ENCODE measurements at regions not wholly inside any gene's neighbourhood (a gene's known extent, or its start where the extent isn't known, plus 50 kb on each side); places are given as distances from the start of the nearest gene placed in this dataset.

DNA sequence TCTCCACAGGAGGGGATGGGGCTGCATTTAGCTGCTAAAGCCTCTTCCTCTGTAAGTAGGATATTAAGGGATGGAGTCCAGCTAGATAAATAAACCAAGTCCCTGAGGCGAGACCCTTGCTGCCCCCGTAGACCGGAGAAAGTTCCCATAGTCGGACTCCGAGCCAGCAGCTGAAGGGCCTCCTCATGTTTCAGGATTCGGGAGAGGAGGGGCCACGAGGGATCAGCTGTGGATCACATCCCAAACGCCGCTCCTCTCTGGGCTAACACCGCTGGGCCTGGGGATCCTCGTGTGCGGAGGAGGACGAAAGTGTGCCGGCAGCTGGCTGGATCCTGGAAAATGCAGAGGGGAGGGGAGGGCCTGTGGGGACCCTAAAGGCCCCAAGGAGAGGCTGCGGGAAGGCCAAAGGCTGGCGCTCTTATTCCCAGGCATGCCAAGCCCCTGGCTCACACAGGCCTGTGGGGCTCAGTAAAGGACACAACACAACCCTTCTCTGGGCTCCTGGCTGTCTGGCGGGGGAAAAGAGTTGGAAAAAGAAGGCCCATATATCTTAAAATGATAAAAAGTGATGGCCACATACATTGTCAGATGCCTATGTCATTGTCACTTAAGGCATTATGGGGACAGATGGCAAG, 82.5 kb upstream of the TMEM72 start:
- DNase-seq, result no peak

GRCh38 chr10:44829426-44829825, 81.7 kb upstream of the TMEM72 start:
- no peak for DNase-seq

- no peak for DNase-seq
Observed at GRCh38 chr10:44830022-44830421, 81.1 kb upstream of the TMEM72 start.

DNA sequence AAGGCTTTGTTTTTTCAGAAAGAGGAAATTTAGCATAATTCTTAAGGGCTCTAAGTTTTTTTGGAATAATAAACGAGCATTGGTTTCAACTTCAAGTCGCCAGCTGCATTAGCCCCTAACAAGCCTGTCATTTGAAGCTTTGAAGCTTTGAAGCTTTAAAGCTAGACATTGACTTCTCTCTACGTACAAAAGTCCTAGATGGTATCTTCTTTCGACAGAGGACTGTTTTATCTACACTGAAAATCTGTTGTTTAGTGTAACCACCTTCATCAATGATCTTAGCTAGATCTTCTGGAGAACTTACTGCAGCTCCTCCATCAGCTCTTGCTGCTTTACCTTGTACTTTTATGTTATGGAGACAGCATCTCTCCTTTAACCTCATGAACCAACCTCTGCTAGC, 79.6 kb upstream of the TMEM72 start:
- no peak for DNase-seq

GRCh38 chr10:44832595-44833390, 78.3 kb upstream of the TMEM72 start:
- DNase-seq, result no peak

- DNase-seq, result no peak
Observed at GRCh38 chr10:44834131-44834530, 77.0 kb upstream of the TMEM72 start.

DNA sequence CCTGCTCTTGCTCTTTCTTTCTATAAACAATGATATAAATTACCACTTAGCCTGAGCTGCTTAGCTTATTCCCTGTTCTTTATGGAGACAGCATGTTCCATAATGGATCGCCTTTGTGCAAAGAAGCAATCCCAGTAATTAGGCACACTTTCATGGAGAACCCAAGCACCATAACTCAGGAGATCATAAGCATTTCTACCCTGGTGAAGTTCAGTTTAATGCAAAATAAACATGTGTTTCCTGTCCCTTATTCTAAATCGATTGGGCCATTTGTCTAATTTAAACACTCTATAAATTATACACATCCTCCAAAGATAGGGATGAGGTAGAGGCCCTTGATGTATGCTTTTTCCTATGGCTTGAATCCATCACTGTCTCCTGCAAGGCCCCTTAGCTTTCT, 75.8 kb upstream of the TMEM72 start:
- DNase-seq, result no peak

DNA sequence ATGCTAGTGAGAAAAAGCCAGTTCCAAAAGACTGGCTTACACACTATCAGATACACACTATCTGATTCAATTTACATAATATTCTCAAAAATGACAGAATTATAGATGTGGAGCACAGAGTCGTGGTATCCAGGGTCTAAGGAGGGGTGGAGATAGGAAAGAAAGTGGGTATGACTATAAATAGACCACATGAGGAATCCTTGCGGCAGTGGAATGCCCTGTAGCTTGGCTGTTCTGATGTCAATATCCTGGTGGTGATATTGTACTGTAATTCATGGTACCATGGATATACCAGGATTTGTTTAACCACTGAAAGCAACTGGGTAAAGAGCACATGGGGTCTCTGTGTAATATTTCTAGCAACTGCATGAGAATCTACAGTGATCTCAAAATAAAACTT, 67.7 kb upstream of the TMEM72 start:
- no peak for DNase-seq

- no peak for DNase-seq
Observed at GRCh38 chr10:44845361-44846175, 65.6 kb upstream of the TMEM72 start.

DNA sequence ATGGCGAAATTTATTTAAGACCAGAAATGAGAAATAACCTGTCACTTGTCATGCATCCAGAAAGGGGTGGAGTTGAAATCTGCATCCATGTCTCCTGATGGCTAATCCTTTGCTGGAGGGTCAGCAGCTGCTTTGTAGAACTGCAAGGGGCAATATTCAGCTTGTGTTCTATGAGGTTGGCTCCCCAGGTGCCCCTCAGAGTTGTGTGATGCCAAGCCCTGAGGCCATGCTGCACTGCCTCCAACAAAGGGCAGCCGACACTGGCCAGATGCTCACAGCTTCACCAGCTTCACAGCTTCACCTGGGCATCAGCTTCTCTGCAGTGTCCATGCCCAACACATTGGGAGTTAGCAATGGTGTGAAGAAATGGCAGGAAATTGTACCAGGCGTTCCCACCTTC, 64.0 kb upstream of the TMEM72 start:
- no peak for DNase-seq

DNA sequence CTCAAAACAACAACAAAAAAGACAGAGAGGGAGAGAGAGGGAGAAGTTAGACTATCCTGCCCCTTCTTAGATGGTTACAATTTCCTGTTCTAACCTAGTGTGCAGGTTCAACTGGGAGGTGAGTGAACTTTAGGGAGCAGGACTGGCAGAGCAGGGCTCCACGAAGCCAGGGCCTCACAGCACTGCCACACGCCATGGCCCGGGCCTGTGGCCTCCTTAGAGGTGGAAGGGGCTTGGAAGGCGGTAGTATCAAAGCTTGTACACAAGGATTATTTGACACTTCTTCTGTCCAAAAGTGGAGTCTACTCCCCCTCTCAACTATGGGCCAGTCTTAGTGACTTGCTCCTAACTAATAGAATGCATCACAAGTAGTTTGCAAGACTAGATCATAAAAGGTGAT, 62.9 kb upstream of the TMEM72 start:
- no peak for DNase-seq

- no peak for DNase-seq
Observed at GRCh38 chr10:44849936-44850335, 61.2 kb upstream of the TMEM72 start.

- DNase-seq, result no peak
Observed at GRCh38 chr10:44850356-44850934, 60.7 kb upstream of the TMEM72 start.

DNA sequence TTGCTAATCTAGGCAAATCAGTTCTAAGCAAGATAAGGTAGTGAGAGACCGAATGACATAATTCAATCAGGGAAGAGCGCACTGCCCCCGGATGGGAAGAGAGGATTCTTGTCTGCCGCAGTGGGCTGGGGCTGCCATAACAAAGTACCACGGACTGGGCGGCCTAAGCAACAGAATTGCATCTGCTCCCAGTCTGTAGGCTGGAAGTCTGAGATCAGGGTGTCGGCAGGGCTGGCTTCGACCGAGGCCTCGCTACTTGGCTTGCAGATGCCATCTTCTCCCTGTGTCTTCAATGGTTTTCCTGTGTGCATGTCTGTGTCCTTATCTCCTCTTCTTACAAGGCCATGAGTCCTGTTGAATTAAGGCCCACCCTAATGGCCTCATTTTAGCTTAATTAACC, 59.7 kb upstream of the TMEM72 start:
- DNase-seq, result no peak

- no peak for DNase-seq
Observed at GRCh38 chr10:44851881-44852280, 59.3 kb upstream of the TMEM72 start.

- no peak for DNase-seq
Observed at GRCh38 chr10:44853148-44853734, 57.9 kb upstream of the TMEM72 start.

DNA sequence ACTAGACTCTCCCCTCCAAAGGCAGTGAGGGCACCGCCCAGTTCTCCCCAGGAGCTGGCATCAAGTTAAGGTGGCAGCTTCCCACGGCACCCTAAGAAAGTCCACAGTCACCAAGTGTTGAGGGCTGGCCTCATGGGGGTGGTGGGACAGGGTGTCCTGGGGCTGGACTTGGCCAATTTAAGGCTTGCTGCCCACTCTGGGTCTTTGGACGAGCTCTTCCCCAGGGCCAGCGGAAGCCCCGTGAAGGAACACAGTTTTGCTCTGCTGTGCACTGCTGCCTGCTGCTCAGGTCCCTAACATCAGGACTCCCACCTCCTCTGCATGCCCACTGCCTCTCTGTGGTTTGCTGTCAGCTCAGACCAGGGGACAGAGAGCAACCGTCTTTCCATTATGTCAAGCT, 57.3 kb upstream of the TMEM72 start:
- DNase-seq, result no peak

- DNase-seq, result no peak
Observed at GRCh38 chr10:44854693-44855350, 56.3 kb upstream of the TMEM72 start.

DNA sequence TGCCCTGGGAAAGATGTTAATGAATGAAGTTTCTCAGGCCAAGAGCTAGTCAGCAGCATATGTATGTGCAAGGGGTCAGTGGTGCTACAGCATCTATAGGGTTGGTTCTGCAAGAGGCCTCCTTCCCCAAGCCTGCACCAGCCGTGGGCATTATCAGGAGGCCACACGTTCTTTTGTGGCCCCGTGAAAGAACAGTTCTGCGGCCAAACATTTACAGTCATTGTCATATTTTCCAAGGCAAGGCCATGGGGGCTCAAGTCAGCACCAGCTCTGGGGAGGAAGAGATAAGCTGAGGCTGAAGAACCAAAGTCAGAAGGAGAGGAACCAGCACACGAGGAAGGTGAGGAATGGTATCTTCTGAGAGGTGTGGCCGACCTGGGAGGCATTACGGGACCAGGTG, 54.4 kb upstream of the TMEM72 start:
- DNase-seq, result no peak

DNA sequence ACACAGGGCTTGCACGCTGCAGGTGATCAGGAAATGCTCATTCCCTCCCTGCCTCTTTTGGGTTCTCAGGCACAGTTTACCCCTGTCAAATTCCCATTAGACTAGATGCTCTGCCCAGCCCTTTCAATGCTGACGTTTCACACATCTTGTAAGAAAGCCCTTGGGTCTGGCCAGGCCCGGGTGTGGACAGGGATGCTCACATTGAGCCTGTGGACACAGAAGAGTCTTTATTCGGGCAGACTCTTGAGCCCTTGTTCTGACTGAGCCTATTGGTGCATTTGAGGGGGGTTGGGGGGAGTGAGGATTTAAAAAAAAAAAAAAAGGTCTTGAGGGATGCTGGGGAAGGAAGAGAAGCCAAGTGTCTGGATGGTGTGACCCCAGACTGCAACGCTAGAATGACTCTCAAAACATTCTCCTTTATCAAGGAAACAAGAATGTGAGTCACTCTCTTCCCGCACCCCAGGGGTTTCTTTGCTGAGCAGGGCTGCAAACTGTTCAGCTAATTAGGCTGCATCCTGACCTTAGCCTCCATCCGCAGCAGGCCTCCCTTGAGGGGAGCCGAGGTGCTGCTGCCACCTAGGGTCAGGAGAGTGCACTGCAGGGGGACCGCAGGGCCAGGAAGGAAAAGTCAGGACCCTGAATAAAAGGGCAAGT, 53.6 kb upstream of the TMEM72 start:
- no peak for DNase-seq

DNA sequence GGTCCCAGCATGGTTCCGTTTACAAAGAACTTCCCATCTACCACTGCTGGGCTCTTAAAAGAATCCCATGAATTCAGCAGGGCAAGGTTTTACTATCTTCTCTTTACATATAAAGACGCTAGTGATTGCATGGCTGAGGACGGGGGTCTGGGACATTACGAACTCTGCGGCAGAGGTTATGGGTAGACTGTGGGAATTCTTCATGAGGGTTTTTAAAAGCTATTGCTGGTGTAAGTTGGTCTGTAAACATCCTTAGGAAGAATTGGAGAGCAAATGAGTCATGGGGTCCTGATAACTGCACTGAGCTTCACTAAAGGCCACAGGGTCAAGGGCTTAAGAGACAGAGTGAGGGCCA, 53.1 kb upstream of the TMEM72 start:
- no peak for DNase-seq

- no peak for DNase-seq
Observed at GRCh38 chr10:44858988-44859387, 52.1 kb upstream of the TMEM72 start.

All from NCI-H1694 (cell line).